Coronary artery (tissue), 2 donors: ENCODE measurements at regions not wholly inside any gene's neighbourhood (a gene's known extent, or its start where the extent isn't known, plus 50 kb on each side); places are given as distances from the start of the nearest gene placed in this dataset.

Source experiments
- DNase-seq: peaks from one replicate; pipeline ENCODE4 v3.0.0-alpha.2; 2017; ENCODE audit warnings: low spot score
- H3K27ac ChIP-seq, 2 donors: fragments of 200-600 bp; sonication (generic); one replicate each; pipeline ENCODE4 v1.5.1; 2016 to 2019
- H3K4me3 ChIP-seq: fragments of 200-600 bp; sonication (generic); 2 replicates; pipeline ENCODE4 v1.5.1; 2016; ENCODE audit warnings: mild to moderate bottlenecking, moderate library complexity
- TF ChIP-seq, protein P1 (sequence below): fragments of 200-600 bp; sonication (generic); IDR thresholded peaks from one replicate; pipeline ENCODE4 v1.5.1; 2019; ENCODE audit warnings: antibody characterized with exemption

GRCh38 chr2:22397847-22398246 is 987.1 kb upstream of the KLHL29 start:
- Histone ChIP-seq H3K27ac (no peak overlapping the region), H3K4me3 (no peak overlapping the region)
- no peak for DNase-seq
- TF ChIP-seq, protein P1, sequence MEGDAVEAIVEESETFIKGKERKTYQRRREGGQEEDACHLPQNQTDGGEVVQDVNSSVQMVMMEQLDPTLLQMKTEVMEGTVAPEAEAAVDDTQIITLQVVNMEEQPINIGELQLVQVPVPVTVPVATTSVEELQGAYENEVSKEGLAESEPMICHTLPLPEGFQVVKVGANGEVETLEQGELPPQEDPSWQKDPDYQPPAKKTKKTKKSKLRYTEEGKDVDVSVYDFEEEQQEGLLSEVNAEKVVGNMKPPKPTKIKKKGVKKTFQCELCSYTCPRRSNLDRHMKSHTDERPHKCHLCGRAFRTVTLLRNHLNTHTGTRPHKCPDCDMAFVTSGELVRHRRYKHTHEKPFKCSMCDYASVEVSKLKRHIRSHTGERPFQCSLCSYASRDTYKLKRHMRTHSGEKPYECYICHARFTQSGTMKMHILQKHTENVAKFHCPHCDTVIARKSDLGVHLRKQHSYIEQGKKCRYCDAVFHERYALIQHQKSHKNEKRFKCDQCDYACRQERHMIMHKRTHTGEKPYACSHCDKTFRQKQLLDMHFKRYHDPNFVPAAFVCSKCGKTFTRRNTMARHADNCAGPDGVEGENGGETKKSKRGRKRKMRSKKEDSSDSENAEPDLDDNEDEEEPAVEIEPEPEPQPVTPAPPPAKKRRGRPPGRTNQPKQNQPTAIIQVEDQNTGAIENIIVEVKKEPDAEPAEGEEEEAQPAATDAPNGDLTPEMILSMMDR: no peak

DNA sequence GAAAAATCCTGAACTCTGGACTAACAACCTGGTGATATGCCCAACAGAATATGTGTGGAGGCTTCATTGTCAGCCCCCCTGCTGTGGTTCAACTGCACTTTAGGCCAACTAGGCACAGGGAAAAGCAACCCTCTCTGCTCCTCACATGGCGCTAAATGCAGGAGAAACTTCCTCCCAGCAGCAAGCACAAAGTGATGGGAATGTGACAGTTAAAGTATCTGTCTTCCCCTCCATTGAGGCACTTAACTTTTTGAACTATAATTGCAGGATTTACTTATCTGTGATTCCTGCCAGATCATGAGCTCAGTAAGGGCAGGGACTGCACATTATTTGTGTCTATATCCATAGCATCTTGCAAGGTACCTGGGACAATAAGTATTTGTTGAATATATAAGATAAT is 981.2 kb upstream of the KLHL29 start:
- Histone ChIP-seq H3K27ac (no peak overlapping the region), H3K4me3 (no peak overlapping the region)
- no peak for DNase-seq
- TF ChIP-seq, protein P1: no peak

- H3K27ac ChIP-seq: no peak overlapping the region
- TF ChIP-seq, protein P1: no peak
- no peak overlapping the region for H3K4me3 ChIP-seq
- no peak for DNase-seq
Observed at GRCh38 chr2:22406625-22407024, 978.4 kb upstream of the KLHL29 start.

DNA sequence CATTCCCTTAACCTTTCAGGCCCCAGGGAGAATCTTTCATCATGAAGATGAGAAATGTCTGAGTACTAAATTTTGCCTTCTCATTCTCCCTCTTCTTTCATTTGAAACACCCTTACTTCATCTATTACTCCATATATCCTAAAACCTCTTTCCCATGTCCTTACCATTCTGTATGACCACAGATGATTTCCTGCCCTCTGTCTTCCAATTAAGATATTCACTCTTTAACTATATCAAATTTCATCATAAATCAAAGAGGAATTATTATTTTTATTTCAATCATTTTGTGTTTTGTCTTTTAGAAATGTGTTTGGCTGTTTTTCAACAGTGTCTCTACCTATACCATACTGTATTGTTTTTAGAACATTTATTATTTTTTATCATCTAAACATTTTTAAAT is 964.9 kb upstream of the KLHL29 start:
- TF ChIP-seq, protein P1: no peak
- Histone ChIP-seq H3K4me3 (no peak overlapping the region), H3K27ac (no peak overlapping the region)
- no peak for DNase-seq

- no peak for DNase-seq
- Histone ChIP-seq H3K27ac (no peak overlapping the region), H3K4me3 (no peak overlapping the region)
- TF ChIP-seq, protein P1: no peak
Observed at GRCh38 chr2:22442051-22442450, 942.9 kb upstream of the KLHL29 start.

GRCh38 chr2:22444281-22444680 is 940.7 kb upstream of the KLHL29 start:
- DNase-seq: no peak
- TF ChIP-seq, protein P1: no peak
- Histone ChIP-seq H3K4me3 (no peak overlapping the region), H3K27ac (no peak overlapping the region)

- TF ChIP-seq, protein P1: no peak
- no peak for DNase-seq
- H3K4me3 ChIP-seq: no peak overlapping the region
- no peak overlapping the region for H3K27ac ChIP-seq
Observed at GRCh38 chr2:22449696-22450095, 935.3 kb upstream of the KLHL29 start.
